CD4-positive, alpha-beta T cell treated with Interleukin-17A for 4 hours (primary cell): ENCODE measurements at regions not wholly inside any gene's neighbourhood (a gene's known extent, or its start where the extent isn't known, plus 50 kb on each side); places are given as distances from the start of the nearest gene placed in this dataset.

Experiments
- DNase-seq: peaks from one replicate; pipeline ENCODE4 v3.0.0-alpha.2; 2020; ENCODE audit warnings: mixed read lengths

- DNase-seq: no peak
These were observed 353.4 kb upstream of the AJAP1 start for GRCh38 chr1:4301007-4301406.

- no peak for DNase-seq
These were observed 351.1 kb upstream of the AJAP1 start for GRCh38 chr1:4303303-4303702.

GRCh38 chr1:4305526-4306301 is 348.7 kb upstream of the AJAP1 start:
- DNase-seq: no peak

GRCh38 chr1:4306559-4307467 is 347.6 kb upstream of the AJAP1 start:
- no peak for DNase-seq

GRCh38 chr1:4307468-4307845 is 347.0 kb upstream of the AJAP1 start:
- DNase-seq: no peak

- DNase-seq: no peak
These were observed 346.4 kb upstream of the AJAP1 start for GRCh38 chr1:4307911-4308545.

GRCh38 chr1:4308806-4309205 is 345.6 kb upstream of the AJAP1 start:
- no peak for DNase-seq

- DNase-seq: no peak
These were observed 344.6 kb upstream of the AJAP1 start for GRCh38 chr1:4309676-4310320.

- DNase-seq: no peak
These were observed 343.9 kb upstream of the AJAP1 start for GRCh38 chr1:4310396-4310923.

GRCh38 chr1:4312024-4312423 is 342.4 kb upstream of the AJAP1 start:
- no peak for DNase-seq

- no peak for DNase-seq
These were observed 339.2 kb upstream of the AJAP1 start for GRCh38 chr1:4315202-4315601.

- no peak for DNase-seq
These were observed 337.2 kb upstream of the AJAP1 start for GRCh38 chr1:4317207-4317606.

GRCh38 chr1:4318720-4319119 is 335.7 kb upstream of the AJAP1 start:
- DNase-seq: no peak

- no peak for DNase-seq
These were observed 334.9 kb upstream of the AJAP1 start for GRCh38 chr1:4319496-4319895.

GRCh38 chr1:4322881-4323280 is 331.5 kb upstream of the AJAP1 start:
- DNase-seq: no peak

GRCh38 chr1:4323309-4323708 is 331.1 kb upstream of the AJAP1 start:
- DNase-seq: no peak

GRCh38 chr1:4324525-4324924 is 329.9 kb upstream of the AJAP1 start:
- no peak for DNase-seq

- DNase-seq: no peak
These were observed 327.3 kb upstream of the AJAP1 start for GRCh38 chr1:4327142-4327541.

- DNase-seq: no peak
These were observed 325.9 kb upstream of the AJAP1 start for GRCh38 chr1:4328402-4329071.

- DNase-seq: no peak
These were observed 323.3 kb upstream of the AJAP1 start for GRCh38 chr1:4330805-4331766.

GRCh38 chr1:4331767-4332163 is 322.6 kb upstream of the AJAP1 start:
- DNase-seq: no peak
